HUES48 (cell line): ENCODE measurements at regions not wholly inside any gene's neighbourhood (a gene's known extent, or its start where the extent isn't known, plus 50 kb on each side); places are given as distances from the start of the nearest gene placed in this dataset.

ENCODE experiments used
- H3K27ac ChIP-seq: one replicate; pipeline ENCODE4 v1.7.0; 2013; ENCODE audit warnings: low read depth, low read length, inconsistent platforms
- H3K27me3 ChIP-seq: 2 replicates; pipeline ENCODE4 v1.6.1; 2013; ENCODE audit warnings: mild to moderate bottlenecking, low read length; ENCODE audit not compliant: control insufficient read depth, insufficient read depth
- H3K36me3 ChIP-seq: 2 replicates; pipeline ENCODE4 v1.6.1; 2013; ENCODE audit warnings: low read length; ENCODE audit not compliant: control insufficient read depth, insufficient read depth
- H3K4me1 ChIP-seq: 2 replicates; pipeline ENCODE4 v1.6.1; 2013; ENCODE audit warnings: mild to moderate bottlenecking, low read length; ENCODE audit not compliant: control insufficient read depth, insufficient read depth
- H3K4me3 ChIP-seq: 2 replicates; pipeline ENCODE4 v1.5.1; 2013; ENCODE audit warnings: mild to moderate bottlenecking, low read depth, low read length
- H3K9ac ChIP-seq: 2 replicates; pipeline ENCODE4 v1.6.1; 2013; ENCODE audit warnings: mild to moderate bottlenecking, low read depth, low read length, moderate library complexity
- H3K9me3 ChIP-seq: 2 replicates; pipeline ENCODE4 v1.6.1; 2013; ENCODE audit warnings: low read length; ENCODE audit not compliant: control insufficient read depth, insufficient read depth

DNA sequence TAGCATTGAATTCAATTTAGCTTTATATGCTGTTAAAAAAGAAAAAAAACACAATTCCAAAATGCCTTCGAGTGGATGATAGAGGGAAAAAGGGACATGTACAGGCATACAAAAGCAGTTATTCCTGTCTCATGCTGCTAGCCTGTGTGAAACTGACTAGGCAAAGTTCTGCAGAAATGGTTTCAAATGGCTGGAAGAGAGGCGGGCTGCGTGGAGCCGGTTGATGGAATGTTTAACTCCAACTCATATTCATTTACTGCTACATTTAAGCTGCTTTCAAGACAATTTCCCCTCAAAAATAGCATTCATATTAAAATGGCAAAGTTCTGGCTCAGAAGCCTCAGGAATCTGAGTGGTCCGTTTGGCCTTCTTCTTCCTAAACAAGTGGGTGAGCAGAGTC lies 143.8 kb upstream of the PPARGC1A start:
- peaks cover 16% of the 10 kb centered on the region for H3K4me1 ChIP-seq
- H3K27ac ChIP-seq = no peak overlapping the region
- H3K9me3 ChIP-seq = no peaks in the 10 kb centered on the region
- H3K27me3 ChIP-seq = no peaks in the 10 kb centered on the region
- H3K9ac ChIP-seq = no peak overlapping the region
- H3K4me3 ChIP-seq = no peak overlapping the region
- no peaks in the 10 kb centered on the region for H3K36me3 ChIP-seq

DNA sequence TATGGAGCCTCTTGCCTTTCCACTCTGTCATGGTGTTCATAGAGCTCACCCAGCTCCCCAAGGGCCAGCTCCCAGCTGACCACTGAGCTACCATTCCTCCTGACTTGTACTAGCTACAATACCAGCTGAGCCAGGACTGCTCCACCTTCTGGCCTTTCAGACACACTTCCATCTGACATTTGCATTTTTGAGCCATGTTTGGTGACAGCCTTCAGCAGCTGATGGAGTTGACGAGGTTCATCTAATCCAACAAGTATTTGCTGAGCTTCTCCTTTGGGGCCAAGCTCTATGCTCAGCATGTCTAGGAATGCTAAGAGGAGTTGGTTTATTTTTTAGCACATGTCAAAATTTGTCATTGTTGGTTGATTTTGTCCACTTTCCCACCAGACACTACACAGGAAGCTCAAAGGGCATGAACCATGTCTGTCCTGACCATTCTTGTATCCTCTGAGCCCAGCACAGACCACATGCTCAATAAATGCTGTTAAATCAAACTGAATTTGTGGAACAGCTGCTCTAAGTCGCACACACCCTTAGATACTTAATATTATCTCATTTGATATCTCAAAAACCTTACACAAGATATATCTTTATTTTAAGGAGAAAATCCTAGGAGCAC lies 142.6 kb upstream of the PPARGC1A start:
- Histone ChIP-seq H3K27me3 (no peaks in the 10 kb centered on the region), H3K36me3 (no peaks in the 10 kb centered on the region), H3K9ac (no peak overlapping the region), H3K4me3 (no peak overlapping the region), H3K27ac (no peak overlapping the region), H3K4me1 (peaks cover 16% of the 10 kb centered on the region), H3K9me3 (no peaks in the 10 kb centered on the region)

DNA sequence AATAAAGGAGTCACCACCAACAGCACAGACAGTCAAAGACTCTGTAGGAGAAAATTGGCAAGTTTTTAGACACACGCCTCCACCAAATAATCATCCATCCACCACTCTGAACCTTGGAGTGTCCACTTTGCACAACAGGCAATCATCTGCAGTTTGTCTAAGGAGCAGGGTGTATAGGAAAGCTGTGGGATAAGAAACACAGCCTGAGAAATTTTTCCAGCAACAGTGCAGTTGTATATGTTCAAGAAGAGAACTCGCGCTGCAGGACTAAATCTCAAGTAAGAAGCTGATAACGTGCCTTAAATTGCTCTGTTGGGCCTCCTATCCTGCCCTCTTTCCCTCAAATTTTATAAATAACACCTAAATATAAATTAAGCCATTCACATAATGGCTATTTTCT lies 136.7 kb upstream of the PPARGC1A start:
- no peak overlapping the region for H3K9ac ChIP-seq
- H3K4me3 ChIP-seq = no peak overlapping the region
- no peaks in the 10 kb centered on the region for H3K36me3 ChIP-seq
- no peaks in the 10 kb centered on the region for H3K9me3 ChIP-seq
- no peaks in the 10 kb centered on the region for H3K27me3 ChIP-seq
- peaks cover 6% of the 10 kb centered on the region; the same call in 1 of the 2 replicates for H3K4me1 ChIP-seq
- H3K27ac ChIP-seq = no peak overlapping the region

DNA sequence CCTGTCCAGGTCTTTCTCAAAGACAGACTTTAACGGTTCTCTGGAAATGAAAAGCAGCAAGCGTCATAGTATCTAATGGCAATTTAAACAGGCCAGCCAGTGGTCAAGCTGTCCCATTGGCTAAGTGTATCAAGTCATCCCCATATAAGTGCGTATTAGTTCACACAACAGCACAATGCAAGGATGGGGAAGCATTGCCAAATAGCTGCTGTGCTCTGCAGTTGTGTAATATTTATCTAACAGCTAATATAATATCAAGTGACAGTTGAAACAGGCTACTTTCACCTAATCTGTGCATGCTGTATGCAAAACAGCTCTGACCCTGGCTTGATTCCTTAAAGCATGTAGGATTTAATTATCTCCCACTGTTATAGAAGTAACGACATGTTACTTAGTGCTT lies 134.8 kb upstream of the PPARGC1A start:
- no peak overlapping the region for H3K9ac ChIP-seq
- no peaks in the 10 kb centered on the region for H3K9me3 ChIP-seq
- no peaks in the 10 kb centered on the region for H3K4me1 ChIP-seq
- no peak overlapping the region for H3K4me3 ChIP-seq
- H3K36me3 ChIP-seq = no peaks in the 10 kb centered on the region
- no peak overlapping the region for H3K27ac ChIP-seq
- H3K27me3 ChIP-seq = no peaks in the 10 kb centered on the region

DNA sequence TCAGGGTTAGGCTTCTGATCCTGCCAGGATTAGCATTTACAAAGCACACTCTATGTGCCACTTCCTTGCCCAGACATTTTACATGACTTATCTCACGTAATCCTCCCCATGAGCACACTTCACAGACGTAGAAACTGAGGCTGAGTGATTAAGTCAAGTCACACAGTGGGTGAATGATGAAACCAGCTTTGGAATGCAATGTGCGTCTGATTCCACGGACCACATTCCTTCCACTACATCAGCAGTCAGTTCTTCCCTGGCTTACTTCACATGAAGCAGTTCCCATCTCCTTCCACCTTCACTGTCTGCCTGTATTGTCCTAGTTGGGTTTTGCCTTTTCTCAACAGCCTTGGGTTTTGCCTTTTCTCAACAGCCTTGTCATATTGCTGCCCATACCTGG lies 134.3 kb upstream of the PPARGC1A start:
- Histone ChIP-seq H3K36me3 (no peaks in the 10 kb centered on the region), H3K9me3 (no peaks in the 10 kb centered on the region), H3K4me3 (no peak overlapping the region), H3K27ac (no peak overlapping the region), H3K27me3 (no peaks in the 10 kb centered on the region), H3K4me1 (no peaks in the 10 kb centered on the region), H3K9ac (no peak overlapping the region)

DNA sequence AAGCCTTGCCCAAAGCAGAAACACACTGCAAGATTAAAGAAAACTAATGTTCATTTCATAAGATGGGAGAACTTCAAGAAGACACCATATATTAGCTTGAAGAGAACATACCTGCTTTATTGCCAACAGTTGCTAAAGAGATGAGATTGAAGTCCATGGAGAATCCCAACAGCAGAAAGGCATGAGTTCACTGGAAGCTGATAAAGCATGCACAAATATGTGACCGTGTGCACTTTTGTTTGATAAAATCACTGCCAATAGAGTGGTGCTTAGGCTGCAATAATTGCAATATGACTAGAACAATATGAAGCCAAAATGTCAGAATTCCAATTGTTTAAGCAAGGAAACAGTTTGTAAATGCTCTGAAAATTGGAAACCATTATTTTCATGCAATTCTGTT lies 125.9 kb upstream of the PPARGC1A start:
- H3K4me3 ChIP-seq = no peak overlapping the region
- no peaks in the 10 kb centered on the region for H3K9me3 ChIP-seq
- no peak overlapping the region for H3K9ac ChIP-seq
- no peaks in the 10 kb centered on the region for H3K36me3 ChIP-seq
- no peaks in the 10 kb centered on the region for H3K27me3 ChIP-seq
- no peak overlapping the region for H3K27ac ChIP-seq
- H3K4me1 ChIP-seq = peaks cover 10% of the 10 kb centered on the region

DNA sequence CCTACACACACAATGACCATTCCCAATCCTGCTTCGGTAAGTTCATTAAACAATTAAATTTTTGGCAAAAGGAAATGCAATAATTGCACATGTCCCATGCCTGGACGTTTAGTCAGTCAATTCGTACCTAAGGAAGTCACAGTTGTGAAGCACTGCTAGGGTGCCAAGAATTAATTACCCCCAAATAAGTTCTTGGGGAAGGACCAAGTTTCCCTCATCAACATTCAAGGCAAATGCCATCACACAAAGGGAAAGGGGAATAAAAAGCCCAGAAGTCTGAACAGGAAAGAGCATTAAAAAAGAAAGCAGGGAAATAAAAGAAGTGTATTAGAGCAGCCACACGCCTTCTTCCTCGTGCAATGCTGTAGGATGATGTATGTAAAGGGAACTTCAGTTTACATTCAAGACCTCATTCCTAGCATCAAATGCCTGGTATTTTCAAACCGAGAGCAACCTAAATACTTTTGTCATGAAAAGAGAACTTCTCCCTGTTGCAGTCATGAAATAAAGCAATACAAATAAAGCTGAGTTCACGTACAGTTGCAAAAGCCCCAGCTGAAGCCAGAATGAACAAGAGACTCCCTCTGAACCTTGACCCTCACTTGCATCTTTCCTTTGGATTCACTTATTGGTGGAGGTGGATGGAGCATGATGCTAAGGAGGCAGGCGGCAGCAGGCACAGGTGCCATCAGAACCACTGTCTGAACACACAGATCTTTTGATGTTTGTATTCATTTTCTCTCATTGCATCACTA lies 124.0 kb upstream of the PPARGC1A start:
- Histone ChIP-seq H3K36me3 (no peaks in the 10 kb centered on the region), H3K4me1 (peaks cover 20% of the 10 kb centered on the region), H3K27me3 (no peaks in the 10 kb centered on the region), H3K4me3 (no peak overlapping the region), H3K9me3 (no peaks in the 10 kb centered on the region), H3K9ac (no peak overlapping the region), H3K27ac (no peak overlapping the region)

DNA sequence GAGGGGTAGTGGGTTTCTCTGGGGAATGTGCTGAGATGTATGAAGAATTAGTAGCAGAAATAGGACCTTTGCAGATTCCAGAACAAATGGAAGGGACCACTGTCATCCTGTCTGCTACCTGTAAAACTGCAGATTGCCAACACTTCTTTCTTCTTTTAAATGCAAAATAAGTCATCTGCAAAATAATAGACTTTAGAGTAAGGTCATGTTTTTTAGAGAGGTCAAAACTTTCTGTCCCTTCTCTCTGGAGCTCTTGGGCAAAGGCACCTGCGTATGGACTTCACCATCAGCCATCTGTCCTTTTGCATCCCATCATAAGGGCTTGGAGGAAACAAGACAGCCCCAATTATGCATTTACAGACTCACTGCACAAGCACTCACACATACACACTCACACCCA lies 121.1 kb upstream of the PPARGC1A start:
- Histone ChIP-seq H3K9ac (no peak overlapping the region), H3K4me1 (peaks cover 20% of the 10 kb centered on the region), H3K4me3 (no peak overlapping the region), H3K27ac (no peak overlapping the region), H3K36me3 (no peaks in the 10 kb centered on the region), H3K27me3 (no peaks in the 10 kb centered on the region), H3K9me3 (no peaks in the 10 kb centered on the region)

DNA sequence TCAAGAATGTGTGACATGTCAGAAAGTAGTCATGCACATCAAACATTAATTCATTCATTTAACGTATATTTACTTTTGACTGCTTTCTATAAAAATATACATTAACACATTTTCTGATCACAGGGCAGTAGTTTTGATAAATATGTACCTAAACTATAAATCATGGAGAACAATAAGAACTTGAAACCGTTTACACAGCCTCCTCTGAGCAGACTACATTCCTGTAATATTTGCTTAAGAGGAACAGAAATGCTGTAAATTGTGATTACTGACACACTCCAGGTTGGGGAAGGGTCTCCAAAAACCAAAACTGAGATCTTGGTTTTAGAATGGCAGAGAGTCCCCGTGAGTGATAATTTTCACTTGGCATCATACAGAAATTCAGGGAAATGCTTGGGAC lies 120.7 kb upstream of the PPARGC1A start:
- Histone ChIP-seq H3K9me3 (no peaks in the 10 kb centered on the region), H3K27me3 (no peaks in the 10 kb centered on the region), H3K36me3 (no peaks in the 10 kb centered on the region), H3K4me3 (no peak overlapping the region), H3K4me1 (peaks cover 20% of the 10 kb centered on the region), H3K9ac (no peak overlapping the region), H3K27ac (no peak overlapping the region)

DNA sequence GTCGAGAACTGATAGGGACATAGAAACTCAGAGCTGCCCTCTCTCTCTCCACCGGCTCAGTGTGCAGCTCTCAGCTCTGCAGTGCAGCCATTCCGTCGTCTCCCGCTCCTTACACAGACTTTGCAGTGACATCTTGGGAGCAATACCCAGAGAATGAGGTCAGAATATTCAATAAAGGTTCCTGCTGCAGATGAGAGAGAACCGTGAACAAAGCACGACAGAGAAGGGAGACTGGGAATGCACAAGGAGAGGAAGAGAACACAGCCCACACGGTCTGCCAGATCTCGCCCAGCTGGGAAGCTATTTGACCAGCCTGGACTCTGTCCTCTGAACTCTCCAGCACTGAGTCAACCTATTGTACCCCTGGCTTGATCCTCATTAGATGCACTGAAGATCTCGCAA lies 118.0 kb upstream of the PPARGC1A start:
- Histone ChIP-seq H3K27me3 (no peaks in the 10 kb centered on the region), H3K4me1 (peaks cover 26% of the 10 kb centered on the region), H3K4me3 (no peak overlapping the region), H3K27ac (no peak overlapping the region), H3K9me3 (no peaks in the 10 kb centered on the region), H3K36me3 (no peaks in the 10 kb centered on the region), H3K9ac (no peak overlapping the region)

DNA sequence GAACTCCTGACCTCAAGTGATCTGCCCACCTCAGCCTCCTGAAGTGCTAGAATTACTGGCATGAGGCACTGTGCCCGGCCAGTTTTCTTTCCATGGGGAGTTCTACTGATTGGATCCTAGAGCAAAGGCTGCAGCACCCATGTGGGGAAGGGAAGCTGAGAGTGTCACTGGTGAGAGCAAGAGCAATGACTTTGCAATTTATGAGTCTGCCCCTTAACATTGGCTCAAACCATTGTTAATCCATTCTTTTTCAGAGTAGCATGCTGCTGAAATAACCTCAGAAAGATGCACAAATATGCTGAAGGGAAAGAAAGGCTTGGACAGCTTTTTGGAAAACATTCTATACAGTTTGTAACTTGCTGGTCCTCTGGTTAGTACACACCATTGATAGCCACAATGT lies 116.4 kb upstream of the PPARGC1A start:
- Histone ChIP-seq H3K4me1 (peaks cover 27% of the 10 kb centered on the region), H3K36me3 (no peaks in the 10 kb centered on the region), H3K9ac (no peak overlapping the region), H3K4me3 (no peak overlapping the region), H3K27me3 (no peaks in the 10 kb centered on the region), H3K9me3 (no peaks in the 10 kb centered on the region), H3K27ac (no peak overlapping the region)
